Activated naive CD4-positive, alpha-beta T cell treated with Interleukin-2 at 50 U/mL for 16 hours (primary cell): ENCODE measurements at regions not wholly inside any gene's neighbourhood (a gene's known extent, or its start where the extent isn't known, plus 50 kb on each side); places are given as distances from the start of the nearest gene placed in this dataset.

Source experiments
- DNase-seq: peaks from one replicate; pipeline ENCODE4 v3.0.0-alpha.2; 2020

DNA sequence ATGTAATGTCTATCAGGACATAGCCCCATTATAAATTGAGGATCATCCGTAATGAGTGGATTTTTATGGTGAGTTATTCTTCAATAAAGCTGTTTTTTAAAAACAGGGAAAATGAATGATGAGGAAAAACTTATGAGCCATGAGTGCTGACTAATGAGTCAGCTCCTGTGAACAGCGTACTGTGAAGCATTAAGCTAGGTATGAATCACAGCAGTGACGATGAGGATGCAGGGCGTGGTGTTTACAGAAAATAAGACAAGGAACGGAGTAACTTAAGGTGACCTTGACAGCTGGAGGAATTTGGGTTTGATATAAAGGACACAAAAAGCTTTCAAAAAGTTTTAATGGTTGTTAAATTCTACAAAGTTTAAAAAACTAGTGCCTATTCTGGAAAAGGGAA lies 96.3 kb downstream of the FOXF2 start:
- no peak for DNase-seq

DNA sequence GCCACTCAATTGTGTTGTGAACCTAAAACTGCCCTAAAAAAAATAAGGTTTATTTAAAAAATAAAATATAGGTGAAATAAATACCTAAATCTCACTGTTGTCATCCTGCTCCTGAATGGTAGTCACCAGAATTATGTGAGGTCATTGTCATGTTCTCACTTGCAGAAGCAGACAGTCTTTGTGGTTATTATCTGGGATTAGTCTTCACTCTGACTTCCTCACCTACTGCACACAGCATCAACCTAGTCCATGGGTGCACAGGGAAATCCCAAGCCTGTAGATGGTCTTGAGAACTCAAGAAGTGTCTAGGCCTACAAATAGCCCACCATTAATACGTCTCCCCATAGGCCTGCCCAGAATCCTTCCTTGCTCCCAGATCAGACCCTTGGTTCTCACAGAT lies 97.0 kb downstream of the FOXF2 start:
- no peak for DNase-seq

GRCh38 chr6:1487239-1487638 lies 97.9 kb downstream of the FOXF2 start:
- no peak for DNase-seq

- DNase-seq, result no peak
Measured at GRCh38 chr6:1491025-1491424, 101.6 kb downstream of the FOXF2 start.

DNA sequence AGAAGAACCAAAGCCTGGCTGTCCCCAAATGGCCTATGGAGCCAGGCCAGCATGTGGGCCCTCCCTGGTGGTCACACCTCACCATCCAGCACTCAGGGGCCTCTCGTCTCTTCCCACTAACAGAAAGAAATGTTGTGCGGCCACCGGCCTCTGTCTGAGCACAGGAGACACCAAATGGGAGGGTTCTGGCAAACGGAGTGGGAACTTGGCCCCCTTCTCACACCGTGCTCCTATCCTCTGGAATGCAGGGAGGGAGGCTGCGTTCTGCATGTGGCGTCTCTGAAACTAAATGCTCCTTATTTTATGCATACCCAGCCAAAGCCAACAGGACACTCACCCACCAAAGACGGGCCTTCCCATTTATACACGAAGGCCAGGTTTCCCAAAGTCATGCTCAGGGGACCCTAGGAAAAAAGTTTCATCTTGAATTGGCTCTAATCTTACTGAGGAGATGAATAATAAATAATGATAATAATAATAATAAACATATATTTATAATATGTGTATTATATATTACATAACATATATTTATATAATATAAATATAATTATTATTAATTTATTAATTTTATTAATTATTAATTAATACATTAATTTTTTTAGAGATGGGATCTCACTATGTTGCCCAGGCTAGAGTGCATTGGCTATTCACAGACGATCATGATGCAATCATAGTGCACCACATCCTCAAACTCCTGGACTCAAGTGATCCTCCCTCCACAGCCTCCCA lies 102.4 kb downstream of the FOXF2 start:
- no peak for DNase-seq

DNA sequence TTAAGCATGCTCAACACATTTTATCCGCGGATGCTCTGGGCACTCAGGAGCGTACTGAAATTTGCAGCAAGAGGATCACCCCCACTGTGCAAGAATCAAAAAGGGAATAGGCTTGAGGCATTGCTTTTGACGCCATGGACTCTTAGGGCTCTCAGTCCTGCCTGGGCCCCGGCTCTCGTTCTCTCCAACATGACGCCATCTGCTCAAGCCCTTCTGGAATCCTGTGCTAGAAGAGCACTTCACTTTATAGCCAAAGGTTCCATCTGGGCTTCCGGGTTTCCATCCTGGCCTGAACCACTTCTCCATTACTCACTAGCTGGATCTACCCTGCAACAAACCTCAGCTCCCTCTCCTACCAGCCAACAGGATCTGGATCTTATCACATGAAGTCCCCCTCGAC lies 105.3 kb downstream of the FOXF2 start:
- DNase-seq, result no peak

DNA sequence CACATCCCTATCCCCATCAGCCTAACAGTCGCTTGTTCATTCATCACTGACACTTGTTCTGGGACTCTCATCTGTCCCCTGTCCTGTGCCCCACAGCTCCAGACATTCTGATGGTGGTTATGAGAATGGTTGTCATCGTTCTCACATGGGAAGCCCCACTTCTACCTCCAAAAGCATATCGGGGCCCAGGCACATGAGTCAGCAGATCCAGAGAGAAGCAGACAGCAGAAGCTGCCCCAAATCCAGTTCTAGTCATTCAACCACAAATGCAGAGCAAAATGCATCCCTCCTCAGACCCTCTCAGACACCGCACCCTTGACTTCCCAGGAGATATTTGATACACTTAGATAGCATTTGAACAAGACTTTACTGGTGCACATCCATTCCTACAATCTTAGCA lies 106.0 kb downstream of the FOXF2 start:
- no peak for DNase-seq

DNA sequence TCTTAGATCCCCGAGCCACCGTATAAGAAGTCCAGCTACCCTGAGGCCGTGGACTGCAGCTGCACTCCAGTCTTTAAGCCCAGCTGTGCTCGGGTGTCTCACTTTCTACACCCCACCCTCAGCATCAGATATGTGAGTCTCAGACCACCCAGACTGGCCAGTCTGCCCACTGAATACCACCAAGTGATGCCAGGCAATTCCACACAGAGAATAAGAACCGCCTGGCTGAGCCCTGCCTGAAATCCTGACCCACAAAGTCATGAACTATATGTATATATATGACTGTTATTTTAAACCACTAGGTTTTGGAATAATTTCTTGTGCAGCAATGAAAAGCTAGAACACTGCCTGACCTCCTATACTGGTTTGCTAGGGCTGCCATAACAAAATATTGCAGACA lies 106.7 kb downstream of the FOXF2 start:
- DNase-seq, result no peak

- DNase-seq, result no peak
Measured at GRCh38 chr6:1496836-1497760, 107.7 kb downstream of the FOXF2 start.

DNA sequence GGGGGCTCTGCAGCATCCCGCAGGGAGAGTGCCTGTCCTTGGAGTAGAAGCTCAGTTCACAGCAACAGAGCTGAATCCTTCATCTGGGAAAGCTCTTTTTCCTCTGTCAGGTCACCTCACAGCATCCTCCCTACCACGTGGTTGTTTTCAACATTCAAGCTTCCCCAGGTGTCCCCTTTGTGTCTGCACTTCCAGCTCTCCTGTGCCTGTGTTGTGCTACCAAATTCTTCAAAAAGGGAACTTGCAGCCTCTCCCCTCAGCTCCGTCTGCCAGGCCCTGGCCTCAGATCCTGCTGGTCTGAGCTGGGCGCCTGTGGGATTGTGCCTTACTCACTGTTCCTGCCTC lies 108.4 kb downstream of the FOXF2 start:
- no peak for DNase-seq

DNA sequence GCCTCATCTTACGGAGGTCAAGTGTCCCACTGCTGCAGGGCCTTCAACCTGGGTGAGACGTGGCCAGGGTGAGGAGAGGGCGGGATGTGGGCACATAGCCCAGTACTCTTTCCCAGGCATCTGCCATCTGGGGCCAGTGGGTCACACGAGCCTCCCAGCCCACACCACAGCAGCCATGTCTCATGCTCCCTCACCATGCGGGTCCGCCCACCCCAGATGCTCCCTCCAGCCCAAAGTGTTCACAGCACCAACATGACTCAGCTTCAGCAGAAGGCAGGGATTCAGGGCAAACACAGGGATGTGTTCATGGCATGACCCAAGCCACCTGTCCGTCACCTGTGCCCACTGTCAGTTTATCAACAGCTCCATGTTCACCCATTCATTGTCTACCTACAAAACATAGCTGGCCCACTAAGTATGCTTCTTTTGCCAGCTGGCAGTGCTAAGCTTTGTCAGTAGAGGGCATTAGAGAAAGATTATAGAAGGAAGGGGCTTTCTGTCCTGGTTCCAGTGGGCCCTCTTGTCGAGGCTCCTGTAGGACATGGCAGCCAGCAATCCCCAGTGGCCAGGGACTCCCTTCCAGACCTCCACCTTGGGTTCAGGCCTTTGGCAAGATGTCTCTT lies 109.2 kb downstream of the FOXF2 start:
- no peak for DNase-seq

- no peak for DNase-seq
Measured at GRCh38 chr6:1499777-1500176, 109.9 kb upstream of the FOXC1 start.

GRCh38 chr6:1500913-1501312 lies 108.8 kb upstream of the FOXC1 start:
- no peak for DNase-seq

- no peak for DNase-seq
Measured at GRCh38 chr6:1502041-1502440, 107.7 kb upstream of the FOXC1 start.

DNA sequence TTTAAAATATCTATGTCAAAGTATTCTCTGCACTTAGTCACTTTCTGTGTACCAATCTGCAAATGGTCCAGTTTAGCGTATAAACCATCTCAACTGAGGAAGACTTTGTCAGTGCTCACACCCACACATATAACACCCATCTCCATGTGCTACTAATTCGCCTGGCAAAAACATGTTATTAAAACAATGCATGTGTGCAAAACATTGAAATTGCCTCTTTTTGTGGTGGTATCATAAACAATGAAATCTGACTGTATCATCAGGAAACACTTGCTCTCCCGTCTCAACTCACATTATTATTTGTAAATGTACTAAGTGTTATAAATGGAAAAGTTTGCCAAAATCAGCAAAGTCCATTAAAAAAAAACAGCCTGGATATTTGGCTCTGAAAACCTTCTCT lies 105.9 kb upstream of the FOXC1 start:
- DNase-seq, result no peak

DNA sequence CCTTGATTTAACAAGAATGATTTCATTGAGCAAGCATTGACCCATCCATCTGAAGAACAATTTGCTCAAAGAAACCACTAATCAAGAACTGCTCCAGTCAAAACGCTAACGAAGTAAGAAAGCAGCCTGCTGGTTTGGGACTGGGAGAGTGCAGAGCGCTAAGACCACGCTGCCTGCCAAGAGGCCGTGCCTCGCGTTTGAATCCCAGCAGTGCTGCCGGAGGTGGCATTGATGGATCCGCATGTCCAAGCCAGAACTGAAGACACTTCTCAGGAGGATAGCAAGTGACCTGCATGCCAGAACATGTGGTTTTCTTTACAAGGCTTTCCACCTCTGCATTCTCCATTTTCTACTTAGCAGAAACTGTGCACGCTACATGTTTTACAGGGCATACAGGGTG lies 105.2 kb upstream of the FOXC1 start:
- DNase-seq, result no peak

GRCh38 chr6:1507251-1507650 lies 102.5 kb upstream of the FOXC1 start:
- no peak for DNase-seq

- no peak for DNase-seq
Measured at GRCh38 chr6:1509241-1509640, 100.5 kb upstream of the FOXC1 start.

DNA sequence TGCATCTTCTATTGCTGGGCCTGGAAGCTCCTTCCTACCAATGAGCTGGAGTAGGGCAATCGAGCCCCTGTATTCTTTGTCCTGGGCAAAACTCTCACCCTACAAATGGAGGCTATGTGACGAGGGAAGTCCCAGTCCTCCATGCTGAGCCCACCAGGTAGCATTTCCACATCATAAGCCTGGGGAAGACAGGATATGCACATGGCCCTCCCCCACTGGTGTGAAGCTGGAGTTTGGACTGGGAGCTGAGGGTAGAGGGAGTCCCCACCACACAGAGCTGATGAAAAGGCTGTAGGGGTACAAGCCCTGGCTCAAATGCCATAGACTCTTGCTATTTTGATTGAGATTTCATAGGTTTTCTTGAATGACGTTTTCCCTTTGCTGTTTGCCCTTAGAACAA lies 99.5 kb upstream of the FOXC1 start:
- DNase-seq, result no peak

DNA sequence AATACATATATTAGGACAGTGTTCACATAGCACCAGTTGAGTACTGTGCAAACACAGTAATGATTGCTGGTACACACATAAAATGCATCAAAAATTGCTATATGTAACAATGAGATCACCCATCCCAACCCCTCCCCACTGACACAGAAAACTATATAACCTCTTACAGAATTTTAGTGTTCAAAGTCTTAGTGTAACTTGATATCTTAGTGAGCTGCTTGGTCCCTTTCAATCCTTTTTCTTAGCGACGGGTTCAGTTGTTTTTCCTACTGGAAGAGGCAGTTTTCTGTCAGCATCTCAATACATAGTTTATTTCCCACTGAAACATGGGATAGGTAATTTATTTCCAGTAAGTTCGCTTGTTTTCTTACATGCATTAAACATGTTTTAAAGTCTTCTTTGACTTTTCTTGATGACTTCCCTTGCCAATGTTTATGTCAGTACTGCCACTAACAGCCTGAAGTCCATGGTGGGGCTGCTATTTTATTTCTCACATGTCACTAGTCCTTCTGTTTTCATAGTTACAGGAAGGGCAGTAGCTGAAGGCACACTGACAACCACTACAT lies 96.4 kb upstream of the FOXC1 start:
- DNase-seq, result no peak

- DNase-seq, result no peak
Measured at GRCh38 chr6:1514078-1514477, 95.6 kb upstream of the FOXC1 start.

- no peak for DNase-seq
Measured at GRCh38 chr6:1515280-1515679, 94.4 kb upstream of the FOXC1 start.

GRCh38 chr6:1515781-1516180 lies 93.9 kb upstream of the FOXC1 start:
- DNase-seq, result no peak
